IMR-90 (cell line): ENCODE measurements at regions not wholly inside any gene's neighbourhood (a gene's known extent, or its start where the extent isn't known, plus 50 kb on each side); places are given as distances from the start of the nearest gene placed in this dataset.
A peak's percentile ranks its signal among the peaks of the same experiment; 100 is the strongest.

Source experiments
- ATAC-seq: fragments of 200-7000 bp; cut with Tn5 transposase; 2 replicates; pipeline ENCODE4 v1.9.1; 2020; ENCODE audit warnings: low read depth, mild to moderate bottlenecking, moderate library complexity
- BruUV-seq: library from RNA; stranded (reverse); fragments of 400-500 nt; replicated peaks from 2 replicates; lab custom pipeline; 2021; lab: Mats Ljungman, UMichigan
- CTCF ChIA-PET: fragments of 300-600 bp; formaldehyde crosslinking; extraction: SDS; loops from one replicate; lab custom pipeline; 2021; ENCODE audit warnings: antibody characterized with exemption; lab: Yijun Ruan, JAX
- POLR2A ChIA-PET: fragments of 300-600 bp; sonication (Branson Sonifier 250); formaldehyde crosslinking; loops from one replicate; lab custom pipeline; 2022; ENCODE audit warnings: antibody characterized with exemption; ENCODE audit not compliant: unreplicated experiment; lab: Charles Lee
- DNase-seq: peaks from one replicate; pipeline ENCODE4 v3.0.0; 2013
- H2AFZ ChIP-seq: replicated peaks from 2 replicates; pipeline ENCODE3; 2013; ENCODE audit warnings: low read length, mild to moderate bottlenecking; ENCODE audit not compliant: poor library complexity
- H2AK5ac ChIP-seq: 2 replicates; pipeline ENCODE4 v1.6.1; 2013; ENCODE audit warnings: low read depth, low read length, inconsistent platforms
- H2AK9ac ChIP-seq: replicated peaks from 2 replicates; pipeline ENCODE3; 2013; ENCODE audit warnings: mild to moderate bottlenecking, low read depth, low read length, moderate library complexity; ENCODE audit not compliant: poor library complexity
- H2BK120ac ChIP-seq: 2 replicates; pipeline ENCODE4 v1.6.1; 2013; ENCODE audit warnings: low read depth, low read length, inconsistent platforms
- H2BK15ac ChIP-seq: 3 replicates; pipeline ENCODE4 v1.6.1; 2013; ENCODE audit warnings: low read depth, low read length, inconsistent platforms
- H2BK20ac ChIP-seq: 2 replicates; pipeline ENCODE4 v1.6.1; 2013; ENCODE audit warnings: low read depth, mild to moderate bottlenecking, inconsistent platforms, low read length, moderate library complexity
- H2BK5ac ChIP-seq: 2 replicates; pipeline ENCODE4 v1.6.1; 2013; ENCODE audit warnings: mild to moderate bottlenecking, low read depth, low read length, inconsistent platforms; ENCODE audit not compliant: poor library complexity, severe bottlenecking
- H3K14ac ChIP-seq: replicated peaks from 2 replicates; pipeline ENCODE4 v1.6.1; 2013; ENCODE audit warnings: low read depth, low read length, inconsistent platforms
- H3K18ac ChIP-seq: 2 replicates; pipeline ENCODE4 v1.6.1; 2013; ENCODE audit warnings: low read depth, low read length, control low read depth
- H3K23ac ChIP-seq: 2 replicates; pipeline ENCODE4 v1.6.1; 2013; ENCODE audit warnings: low read depth, low read length, inconsistent platforms
- H3K27ac ChIP-seq: 2 replicates; pipeline ENCODE4 v1.5.1; 2013; ENCODE audit warnings: mild to moderate bottlenecking, control low read depth, low read length; ENCODE audit not compliant: insufficient read depth
- H3K27me3 ChIP-seq: 2 replicates; pipeline ENCODE4 v1.6.1; 2013; ENCODE audit warnings: low read length; ENCODE audit not compliant: control insufficient read depth, insufficient read depth
- H3K36me3 ChIP-seq: 2 replicates; pipeline ENCODE4 v1.6.1; 2013; ENCODE audit warnings: low read length, mixed read lengths; ENCODE audit not compliant: control insufficient read depth, insufficient read depth
- H3K4ac ChIP-seq: 2 replicates; pipeline ENCODE4 v1.6.1; 2013; ENCODE audit warnings: low read depth, low read length, inconsistent platforms
- H3K4me1 ChIP-seq: 2 replicates; pipeline ENCODE4 v1.6.1; 2013; ENCODE audit warnings: low read length, mixed read lengths; ENCODE audit not compliant: control insufficient read depth, insufficient read depth
- H3K4me2 ChIP-seq: 2 replicates; pipeline ENCODE4 v1.6.1; 2013; ENCODE audit warnings: low read depth, mild to moderate bottlenecking, control low read depth, low read length, moderate library complexity
- H3K4me3 ChIP-seq: 2 replicates; pipeline ENCODE4 v1.5.1; 2013; ENCODE audit warnings: low read depth, mild to moderate bottlenecking, control low read depth, low read length, moderate library complexity; ENCODE audit not compliant: insufficient read depth
- H3K56ac ChIP-seq: 2 replicates; pipeline ENCODE4 v1.6.1; 2013; ENCODE audit warnings: low read length, inconsistent platforms; ENCODE audit not compliant: insufficient read depth; ENCODE audit errors: extremely low read depth
- H3K79me1 ChIP-seq, 2 experiments: 2 replicates each; pipeline ENCODE4 v1.6.1; 2013; ENCODE audit warnings: low read length in 2 of 2, inconsistent platforms in 1 of 2, low read depth in 1 of 2
- H3K9ac ChIP-seq: 2 replicates; pipeline ENCODE4 v1.6.1; 2013; ENCODE audit warnings: low read depth, low read length, control low read depth
- H3K9me1 ChIP-seq: 2 replicates; pipeline ENCODE4 v1.6.1; 2013; ENCODE audit warnings: low read length, inconsistent platforms; ENCODE audit not compliant: insufficient read depth
- H3K9me3 ChIP-seq: 2 replicates; pipeline ENCODE4 v1.6.1; 2013; ENCODE audit warnings: low read length; ENCODE audit not compliant: control insufficient read depth, insufficient read depth
- H4K20me1 ChIP-seq: 2 replicates; pipeline ENCODE4 v1.6.1; 2013; ENCODE audit warnings: low read length, inconsistent platforms; ENCODE audit not compliant: insufficient read depth
- H4K5ac ChIP-seq: 2 replicates; pipeline ENCODE4 v1.6.1; 2013; ENCODE audit warnings: mild to moderate bottlenecking, low read depth, low read length, control low read depth
- H4K8ac ChIP-seq, 2 experiments: 2 replicates each; pipeline ENCODE4 v1.6.1; 2013; ENCODE audit warnings: low read depth in 2 of 2, low read length in 2 of 2, control low read depth in 1 of 2, inconsistent platforms in 1 of 2
- H4K91ac ChIP-seq: 2 replicates; pipeline ENCODE4 v1.6.1; 2013; ENCODE audit warnings: low read depth, low read length, inconsistent platforms; ENCODE audit not compliant: insufficient read depth
- BHLHE40 ChIP-seq: fragments of 150-350 bp; IDR thresholded peaks from 2 replicates; pipeline ENCODE4 v1.6.1; 2016; ENCODE audit warnings: mild to moderate bottlenecking, low read depth, low read length
- CEBPB ChIP-seq: IDR thresholded peaks from 2 replicates; pipeline ENCODE4 v1.6.1; 2012; ENCODE audit warnings: low read depth, low read length, improper control_type of control experiment
- CHD1 ChIP-seq: IDR thresholded peaks from 2 replicates; pipeline ENCODE4 v1.6.1; 2012; ENCODE audit warnings: low read depth, low read length, improper control_type of control experiment
- FOS ChIP-seq: fragments of 150-350 bp; IDR thresholded peaks from 2 replicates; pipeline ENCODE4 v1.6.1; 2016; ENCODE audit warnings: low read depth, low read length
- MAFK ChIP-seq: IDR thresholded peaks from 2 replicates; pipeline ENCODE4 v1.6.1; 2012; ENCODE audit warnings: low read depth, low read length, improper control_type of control experiment
- MAZ ChIP-seq: IDR thresholded peaks from 2 replicates; pipeline ENCODE4 v1.6.1; 2012; ENCODE audit warnings: low read depth, mild to moderate bottlenecking, low read length, improper control_type of control experiment, moderate library complexity, borderline replicate concordance
- MXI1 ChIP-seq: IDR thresholded peaks from 2 replicates; pipeline ENCODE4 v1.6.1; 2012; ENCODE audit warnings: low read depth, mild to moderate bottlenecking, low read length, moderate library complexity, borderline replicate concordance
- POLR2A ChIP-seq: IDR thresholded peaks from 2 replicates; pipeline ENCODE4 v1.6.1; 2012; ENCODE audit warnings: mild to moderate bottlenecking, low read depth, low read length
- RAD21 ChIP-seq: IDR thresholded peaks from 2 replicates; pipeline ENCODE4 v1.6.1; 2012; ENCODE audit warnings: low read length, improper control_type of control experiment
- RCOR1 ChIP-seq: IDR thresholded peaks from 2 replicates; pipeline ENCODE4 v1.6.1; 2012; ENCODE audit warnings: mild to moderate bottlenecking, low read length, improper control_type of control experiment; ENCODE audit not compliant: insufficient replicate concordance
- RFX5 ChIP-seq: IDR thresholded peaks from 2 replicates; pipeline ENCODE4 v1.8.0; 2012; ENCODE audit warnings: low read depth, mild to moderate bottlenecking, low read length, moderate library complexity
- SMC3 ChIP-seq: fragments of 150-350 bp; IDR thresholded peaks from 2 replicates; pipeline ENCODE4 v1.6.1; 2016; ENCODE audit warnings: low read depth, mild to moderate bottlenecking, antibody characterized with exemption, low read length, moderate library complexity
- WGBS, 2 experiments: methylation state at CpG; one replicate each; pipeline versions ENCODE4 v1.1.5 to v1.1.7; 2013; ENCODE audit warnings: missing lambda C conversion rate in 2 of 2; ENCODE audit not compliant: insufficient read length in 1 of 2; ENCODE audit errors: extremely low coverage in 2 of 2; 5-methylcytosine and 5-hydroxymethylcytosine counted together
- dilution Hi-C: fragments of 300-500 bp; cut with HindIII; formaldehyde crosslinking; loops from one replicate; pipeline ENCODE4 v1.14.3; 2018; ENCODE audit warnings: low sequenced_read_pairs; ENCODE audit not compliant: unreplicated experiment
- in situ Hi-C: fragments of 300-500 bp; cut with MboI; formaldehyde crosslinking; loops from 3 replicates; pipeline ENCODE4 v1.14.3; 2019; ENCODE audit warnings: low sequenced_read_pairs, inconsistent platforms, mixed read lengths
- intact Hi-C: fragments of 100-400 bp; cut with micrococcal nuclease; formaldehyde crosslinking; loops from 2 replicates; pipeline ENCODE4 v1.10.0; 2022
- TF ChIP-seq, protein P1 (sequence below): conservative IDR thresholded peaks from 2 replicates; pipeline ENCODE4 v1.5.1; 2012; ENCODE audit warnings: mild to moderate bottlenecking, low read depth, low read length, improper control_type of control experiment
- TF ChIP-seq, protein P2 (sequence below): fragments of 150-350 bp; IDR thresholded peaks from 2 replicates; pipeline ENCODE4 v1.6.1; 2016; ENCODE audit warnings: low read depth, mild to moderate bottlenecking, low read length, moderate library complexity, borderline replicate concordance
- TF ChIP-seq, protein P3 (sequence below): fragments of 150-350 bp; IDR thresholded peaks from 2 replicates; pipeline ENCODE4 v1.6.1; 2017; ENCODE audit warnings: mild to moderate bottlenecking, antibody characterized with exemption, low read length, low read depth

DNA sequence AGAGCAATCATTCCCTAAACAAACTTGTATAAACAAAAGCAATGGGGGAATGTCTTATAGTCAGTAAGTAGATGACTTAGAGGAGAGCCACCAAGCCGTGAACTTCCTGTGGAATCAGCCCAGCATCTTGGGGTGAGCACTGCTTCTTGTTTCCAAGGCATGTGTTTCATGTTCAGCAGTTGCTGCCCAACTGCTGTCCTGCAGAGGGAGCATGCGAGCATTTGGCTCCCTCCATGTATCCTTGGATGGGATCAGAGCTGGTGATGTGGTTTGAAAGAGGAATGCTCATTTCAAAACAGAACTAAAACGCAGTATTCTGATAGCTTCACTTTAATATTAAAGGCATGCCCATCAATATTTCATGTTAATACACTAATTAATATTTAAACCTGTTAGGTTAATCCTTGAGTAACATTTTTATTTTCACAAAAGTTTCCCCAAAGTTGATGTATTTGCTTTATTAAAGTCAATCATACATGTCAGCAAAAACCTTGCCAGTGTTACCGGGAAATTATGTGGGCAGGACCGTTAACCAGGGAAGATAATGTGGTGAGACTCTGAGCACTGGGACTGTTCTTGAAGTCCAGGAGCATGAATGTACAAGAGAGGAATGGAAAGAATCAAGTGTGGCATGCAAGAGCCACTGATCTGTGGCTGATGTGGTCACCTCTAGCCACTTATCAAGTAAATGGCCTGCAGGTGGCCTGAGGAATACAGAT lies 172.1 kb upstream of the GGTLC1 start:
- no peak overlapping the region for H3K56ac ChIP-seq
- H3K14ac ChIP-seq = no peak overlapping the region
- H3K27me3 ChIP-seq = no peaks in the 10 kb centered on the region
- DNase-seq (peak; percentile 63), ATAC-seq (peak; percentile 87)
- H2BK120ac ChIP-seq = no peak overlapping the region
- H3K23ac ChIP-seq = no peak overlapping the region
- H3K9ac ChIP-seq = no peak overlapping the region
- no peaks in the 10 kb centered on the region for H3K9me3 ChIP-seq
- H4K8ac ChIP-seq = no peak overlapping the region
- no TSS peak for BruUV-seq
- H3K36me3 ChIP-seq = no peaks in the 10 kb centered on the region
- no peaks in the 10 kb centered on the region for H3K4me1 ChIP-seq
- no peak overlapping the region for H3K4me3 ChIP-seq
- H3K4me2 ChIP-seq = no peak overlapping the region
- H3K27ac ChIP-seq = no peak overlapping the region
- no peak overlapping the region for H2BK5ac ChIP-seq
- POLR2A ChIA-PET = interaction anchor here (0.5 kb wide), 1 partner anchor 227 kb away, joined by 6 read pairs; no protein-coding TSS in a partner anchor
- no peak overlapping the region for H2AK5ac ChIP-seq
- H2AK9ac ChIP-seq = no peak overlapping the region
- intact Hi-C loops = loop anchor here (1.0 kb wide), 2 partner anchors 621 to 758 kb away; no protein-coding TSS in a partner anchor
- H2BK15ac ChIP-seq = no peak overlapping the region
- CTCF ChIA-PET = interaction anchor here (1.0 to 1.3 kb wide), 2 partner anchors 28 to 757 kb away, joined by 4 to 7 read pairs; no protein-coding TSS in a partner anchor
- no peaks in the 10 kb centered on the region for H3K9me1 ChIP-seq
- no peak overlapping the region for H3K4ac ChIP-seq
- H4K91ac ChIP-seq = no peak overlapping the region
- no peak overlapping the region for H3K18ac ChIP-seq
- H2AFZ ChIP-seq = no peak overlapping the region
- H4K5ac ChIP-seq = no peak overlapping the region
- dilution Hi-C loops = no loop called here
- WGBS, 2 experiments = 0% methylated on average over 1 of the region's 5 CpGs; no CpG with 5 or more reads in 1 of the 2 experiments
- no peaks in the 10 kb centered on the region for H3K79me1 ChIP-seq
- H2BK20ac ChIP-seq = no peak overlapping the region
- in situ Hi-C loops = loop anchor here (5.0 kb wide), 1 partner anchor 757 kb away; no protein-coding TSS in a partner anchor
- no peaks in the 10 kb centered on the region for H4K20me1 ChIP-seq
- TF ChIP-seq MAZ (no peak), MXI1 (no peak), POLR2A (no peak), CEBPB (no peak), RCOR1 (no peak), CHD1 (no peak), BHLHE40 (no peak), RAD21 (peak; percentile 65), FOS (no peak), RFX5 (no peak), MAFK (no peak), SMC3 (peak; percentile 77)
- TF ChIP-seq, protein P1, sequence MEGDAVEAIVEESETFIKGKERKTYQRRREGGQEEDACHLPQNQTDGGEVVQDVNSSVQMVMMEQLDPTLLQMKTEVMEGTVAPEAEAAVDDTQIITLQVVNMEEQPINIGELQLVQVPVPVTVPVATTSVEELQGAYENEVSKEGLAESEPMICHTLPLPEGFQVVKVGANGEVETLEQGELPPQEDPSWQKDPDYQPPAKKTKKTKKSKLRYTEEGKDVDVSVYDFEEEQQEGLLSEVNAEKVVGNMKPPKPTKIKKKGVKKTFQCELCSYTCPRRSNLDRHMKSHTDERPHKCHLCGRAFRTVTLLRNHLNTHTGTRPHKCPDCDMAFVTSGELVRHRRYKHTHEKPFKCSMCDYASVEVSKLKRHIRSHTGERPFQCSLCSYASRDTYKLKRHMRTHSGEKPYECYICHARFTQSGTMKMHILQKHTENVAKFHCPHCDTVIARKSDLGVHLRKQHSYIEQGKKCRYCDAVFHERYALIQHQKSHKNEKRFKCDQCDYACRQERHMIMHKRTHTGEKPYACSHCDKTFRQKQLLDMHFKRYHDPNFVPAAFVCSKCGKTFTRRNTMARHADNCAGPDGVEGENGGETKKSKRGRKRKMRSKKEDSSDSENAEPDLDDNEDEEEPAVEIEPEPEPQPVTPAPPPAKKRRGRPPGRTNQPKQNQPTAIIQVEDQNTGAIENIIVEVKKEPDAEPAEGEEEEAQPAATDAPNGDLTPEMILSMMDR = peak; percentile 77
- TF ChIP-seq, protein P2, sequence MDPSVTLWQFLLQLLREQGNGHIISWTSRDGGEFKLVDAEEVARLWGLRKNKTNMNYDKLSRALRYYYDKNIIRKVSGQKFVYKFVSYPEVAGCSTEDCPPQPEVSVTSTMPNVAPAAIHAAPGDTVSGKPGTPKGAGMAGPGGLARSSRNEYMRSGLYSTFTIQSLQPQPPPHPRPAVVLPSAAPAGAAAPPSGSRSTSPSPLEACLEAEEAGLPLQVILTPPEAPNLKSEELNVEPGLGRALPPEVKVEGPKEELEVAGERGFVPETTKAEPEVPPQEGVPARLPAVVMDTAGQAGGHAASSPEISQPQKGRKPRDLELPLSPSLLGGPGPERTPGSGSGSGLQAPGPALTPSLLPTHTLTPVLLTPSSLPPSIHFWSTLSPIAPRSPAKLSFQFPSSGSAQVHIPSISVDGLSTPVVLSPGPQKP = no peak
- TF ChIP-seq, protein P3, sequence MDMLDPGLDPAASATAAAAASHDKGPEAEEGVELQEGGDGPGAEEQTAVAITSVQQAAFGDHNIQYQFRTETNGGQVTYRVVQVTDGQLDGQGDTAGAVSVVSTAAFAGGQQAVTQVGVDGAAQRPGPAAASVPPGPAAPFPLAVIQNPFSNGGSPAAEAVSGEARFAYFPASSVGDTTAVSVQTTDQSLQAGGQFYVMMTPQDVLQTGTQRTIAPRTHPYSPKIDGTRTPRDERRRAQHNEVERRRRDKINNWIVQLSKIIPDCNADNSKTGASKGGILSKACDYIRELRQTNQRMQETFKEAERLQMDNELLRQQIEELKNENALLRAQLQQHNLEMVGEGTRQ = no peak
